RWPE1 (cell line): ENCODE measurements at regions not wholly inside any gene's neighbourhood (a gene's known extent, or its start where the extent isn't known, plus 50 kb on each side); places are given as distances from the start of the nearest gene placed in this dataset.

Source experiments
- CTCF ChIA-PET: fragments of 350-600 bp; sonication (Branson Sonifier 250); formaldehyde crosslinking; extraction: SDS; loops from one replicate; lab custom pipeline; 2021; lab: Yijun Ruan, JAX
- POLR2A ChIA-PET: fragments of 400-600 bp; formaldehyde crosslinking; extraction: SDS; loops from one replicate; lab custom pipeline; 2020; ENCODE audit warnings: antibody characterized with exemption; ENCODE audit not compliant: low non-redundant PET; lab: Yijun Ruan, JAX
- DNase-seq: peaks from one replicate; pipeline ENCODE4 v3.0.0; 2012; ENCODE audit warnings: low spot score
- H3K27ac ChIP-seq: fragments of 450-650 bp; 2 replicates; pipeline ENCODE4 v1.5.1; 2017
- TF ChIP-seq, protein P1 (sequence below): fragments of 450-650 bp; conservative IDR thresholded peaks from 2 replicates; pipeline ENCODE4 v1.5.1; 2017; ENCODE audit warnings: low read depth, mild to moderate bottlenecking

DNA sequence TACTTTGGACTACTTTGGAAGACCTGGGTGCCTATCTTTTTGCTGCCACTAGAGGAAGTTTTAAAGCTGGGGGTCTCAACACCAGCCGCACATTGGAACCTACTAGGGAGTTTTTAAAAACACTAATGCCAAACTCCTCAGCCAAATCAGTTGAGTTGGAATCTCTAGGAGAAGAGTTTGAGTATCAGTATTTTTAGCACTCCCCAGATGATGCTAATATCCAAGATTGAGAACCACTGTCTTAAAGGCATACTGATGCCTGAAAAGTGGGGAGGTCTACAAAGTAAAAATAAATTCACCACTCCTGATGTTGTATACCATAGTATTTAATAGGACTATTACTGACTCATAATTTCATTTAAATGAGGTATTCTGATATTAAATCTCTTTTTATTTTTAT lies 62.9 kb upstream of the COL21A1 start:
- CTCF ChIA-PET: no interaction called here
- TF ChIP-seq, protein P1, sequence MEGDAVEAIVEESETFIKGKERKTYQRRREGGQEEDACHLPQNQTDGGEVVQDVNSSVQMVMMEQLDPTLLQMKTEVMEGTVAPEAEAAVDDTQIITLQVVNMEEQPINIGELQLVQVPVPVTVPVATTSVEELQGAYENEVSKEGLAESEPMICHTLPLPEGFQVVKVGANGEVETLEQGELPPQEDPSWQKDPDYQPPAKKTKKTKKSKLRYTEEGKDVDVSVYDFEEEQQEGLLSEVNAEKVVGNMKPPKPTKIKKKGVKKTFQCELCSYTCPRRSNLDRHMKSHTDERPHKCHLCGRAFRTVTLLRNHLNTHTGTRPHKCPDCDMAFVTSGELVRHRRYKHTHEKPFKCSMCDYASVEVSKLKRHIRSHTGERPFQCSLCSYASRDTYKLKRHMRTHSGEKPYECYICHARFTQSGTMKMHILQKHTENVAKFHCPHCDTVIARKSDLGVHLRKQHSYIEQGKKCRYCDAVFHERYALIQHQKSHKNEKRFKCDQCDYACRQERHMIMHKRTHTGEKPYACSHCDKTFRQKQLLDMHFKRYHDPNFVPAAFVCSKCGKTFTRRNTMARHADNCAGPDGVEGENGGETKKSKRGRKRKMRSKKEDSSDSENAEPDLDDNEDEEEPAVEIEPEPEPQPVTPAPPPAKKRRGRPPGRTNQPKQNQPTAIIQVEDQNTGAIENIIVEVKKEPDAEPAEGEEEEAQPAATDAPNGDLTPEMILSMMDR: no peak

GRCh38 chr6:56299916-56300315 lies 52.5 kb upstream of the COL21A1 start:
- CTCF ChIA-PET: no interaction called here
- H3K27ac ChIP-seq: no peak overlapping the region
- DNase-seq: no peak
- TF ChIP-seq, protein P1: no peak
- POLR2A ChIA-PET: no interaction called here

More for the DNA sequence above, 62.9 kb upstream of the COL21A1 start:
- H3K27ac ChIP-seq: no peak overlapping the region
- POLR2A ChIA-PET: no interaction called here
- DNase-seq: no peak

- ChIA-PET CTCF (interaction anchor here (0.6 kb wide), 2 partner anchors 287 to 299 kb away, joined by 3 to 4 read pairs; no protein-coding TSS in a partner anchor), POLR2A (no interaction called here)
- no peak for DNase-seq
- no peak overlapping the region for H3K27ac ChIP-seq
- TF ChIP-seq, protein P1: no peak
These were observed 49.9 kb upstream of the COL21A1 start for GRCh38 chr6:56297022-56297989.
